ENCODE measurements at regions not wholly inside any gene's neighbourhood (a gene's known extent, or its start where the extent isn't known, plus 50 kb on each side); places are given as distances from the start of the nearest gene placed in this dataset.

- TF ChIP-seq CTCF (IDR thresholded peaks at IDR 0.05; ENCODE audit: insufficient read depth, low read length, severe bottlenecking), result no peak
- Histone ChIP-seq H3K4me3 (ENCODE audit: low read depth, low read length) (no peak overlapping the region), H3K36me3 (ENCODE audit: control insufficient read depth, insufficient read depth, low read length) (no peaks in the 10 kb centered on the region), H3K27me3 (ENCODE audit: control insufficient read depth, insufficient read depth, low read length) (peaks cover 6% of the 10 kb centered on the region)
- FAIRE-seq, result no peak
- DNase-seq (ENCODE audit: low read depth), result no peak
These were observed 118.7 kb downstream of the IER5 start for GRCh38 chr1:181206979-181207790.

GRCh38 chr1:181208083-181208482, 119.6 kb downstream of the IER5 start:
- H3K36me3 ChIP-seq (ENCODE audit: control insufficient read depth, insufficient read depth, low read length), result no peaks in the 10 kb centered on the region
- H3K27me3 ChIP-seq (ENCODE audit: control insufficient read depth, insufficient read depth, low read length), result peaks cover 6% of the 10 kb centered on the region
- no peak for TF ChIP-seq CTCF (IDR thresholded peaks at IDR 0.05; ENCODE audit: insufficient read depth, low read length, severe bottlenecking)
- no peak for FAIRE-seq
- no peak overlapping the region for H3K4me3 ChIP-seq (ENCODE audit: low read depth, low read length)
- no peak for DNase-seq (ENCODE audit: low read depth)

GRCh38 chr1:181208967-181209366, 120.5 kb downstream of the IER5 start:
- no peak for DNase-seq (ENCODE audit: low read depth)
- Histone ChIP-seq H3K36me3 (ENCODE audit: control insufficient read depth, insufficient read depth, low read length) (no peaks in the 10 kb centered on the region), H3K27me3 (ENCODE audit: control insufficient read depth, insufficient read depth, low read length) (peaks cover 3% of the 10 kb centered on the region), H3K4me3 (ENCODE audit: low read depth, low read length) (no peak overlapping the region)
- no peak for FAIRE-seq
- no peak for TF ChIP-seq CTCF (IDR thresholded peaks at IDR 0.05; ENCODE audit: insufficient read depth, low read length, severe bottlenecking)

GRCh38 chr1:181213056-181213455, 124.6 kb downstream of the IER5 start:
- H3K27me3 ChIP-seq (ENCODE audit: control insufficient read depth, insufficient read depth, low read length), result no peaks in the 10 kb centered on the region
- FAIRE-seq, result no peak
- H3K4me3 ChIP-seq (ENCODE audit: low read depth, low read length), result no peak overlapping the region
- no peak for TF ChIP-seq CTCF (IDR thresholded peaks at IDR 0.05; ENCODE audit: insufficient read depth, low read length, severe bottlenecking)
- H3K36me3 ChIP-seq (ENCODE audit: control insufficient read depth, insufficient read depth, low read length), result no peaks in the 10 kb centered on the region
- no peak for DNase-seq (ENCODE audit: low read depth)

- H3K4me3 ChIP-seq (ENCODE audit: low read depth, low read length), result no peak overlapping the region
- no peak for TF ChIP-seq CTCF (IDR thresholded peaks at IDR 0.05; ENCODE audit: insufficient read depth, low read length, severe bottlenecking)
- DNase-seq (ENCODE audit: low read depth) (no peak), FAIRE-seq (no peak)
- no peaks in the 10 kb centered on the region for H3K36me3 ChIP-seq (ENCODE audit: control insufficient read depth, insufficient read depth, low read length)
- no peaks in the 10 kb centered on the region for H3K27me3 ChIP-seq (ENCODE audit: control insufficient read depth, insufficient read depth, low read length)
These were observed 128.1 kb downstream of the IER5 start for GRCh38 chr1:181216591-181216994.

- H3K4me3 ChIP-seq (ENCODE audit: low read depth, low read length), result no peak overlapping the region
- FAIRE-seq, result no peak
- peak; percentile 57 for DNase-seq (ENCODE audit: low read depth)
- H3K36me3 ChIP-seq (ENCODE audit: control insufficient read depth, insufficient read depth, low read length), result no peaks in the 10 kb centered on the region
- no peaks in the 10 kb centered on the region for H3K27me3 ChIP-seq (ENCODE audit: control insufficient read depth, insufficient read depth, low read length)
- no peak for TF ChIP-seq CTCF (IDR thresholded peaks at IDR 0.05; ENCODE audit: insufficient read depth, low read length, severe bottlenecking)
These were observed 131.4 kb downstream of the IER5 start for GRCh38 chr1:181219938-181220337.

Data from bronchial epithelial cell (primary cell).